ENCODE measurements at regions not wholly inside any gene's neighbourhood (a gene's known extent, or its start where the extent isn't known, plus 50 kb on each side); places are given as distances from the start of the nearest gene placed in this dataset.

- no peaks in the 10 kb centered on the region for H3K36me3 ChIP-seq
- DNase-seq (ENCODE audit: low read depth in 1 of 2, low spot score in 2 of 2), result no peak
- H3K27me3 ChIP-seq (replicated peaks), result 0 out of 2 replicates have a peak, but pooled peaks cover 4% of the 10 kb centered on the region
- no peak overlapping the region for H3K4me3 ChIP-seq
- no peaks in the 10 kb centered on the region for H3K9me3 ChIP-seq (replicated peaks)
- H3K27ac ChIP-seq, result no peak overlapping the region
- no peaks in the 10 kb centered on the region for H3K4me1 ChIP-seq (replicated peaks)
Measured at GRCh38 chr16:9351841-9352434, 260.5 kb downstream of the HAPSTR1 start.

GRCh38 chr16:9357829-9358228, 266.4 kb downstream of the HAPSTR1 start:
- no peaks in the 10 kb centered on the region for H3K36me3 ChIP-seq
- no peaks in the 10 kb centered on the region for H3K9me3 ChIP-seq (replicated peaks)
- H3K27ac ChIP-seq, result no peak overlapping the region
- no peaks in the 10 kb centered on the region for H3K4me1 ChIP-seq (replicated peaks)
- no peak for DNase-seq (ENCODE audit: low read depth in 1 of 2, low spot score in 2 of 2)
- H3K27me3 ChIP-seq (replicated peaks), result 0 out of 2 replicates have a peak, but pooled peaks cover 4% of the 10 kb centered on the region
- no peak overlapping the region for H3K4me3 ChIP-seq

- H3K4me1 ChIP-seq (replicated peaks), result no peaks in the 10 kb centered on the region
Measured at GRCh38 chr16:9360075-9360474, 268.6 kb downstream of the HAPSTR1 start.

GRCh38 chr16:9362050-9362449, 270.6 kb downstream of the HAPSTR1 start:
- Histone ChIP-seq H3K36me3 (no peaks in the 10 kb centered on the region), H3K4me3 (no peak overlapping the region), H3K9me3 (replicated peaks) (no peaks in the 10 kb centered on the region), H3K27me3 (replicated peaks) (no peaks in the 10 kb centered on the region), H3K4me1 (replicated peaks) (no peaks in the 10 kb centered on the region), H3K27ac (no peak overlapping the region)
- DNase-seq (ENCODE audit: low read depth in 1 of 2, low spot score in 2 of 2), result no peak

More at GRCh38 chr16:9360075-9360474, 268.6 kb downstream of the HAPSTR1 start:
- H3K27me3 ChIP-seq (replicated peaks), result 0 out of 2 replicates have a peak, but pooled peaks cover 2% of the 10 kb centered on the region
- H3K27ac ChIP-seq, result no peak overlapping the region
- no peak for DNase-seq (ENCODE audit: low read depth in 1 of 2, low spot score in 2 of 2)
- no peaks in the 10 kb centered on the region for H3K9me3 ChIP-seq (replicated peaks)
- no peaks in the 10 kb centered on the region for H3K36me3 ChIP-seq
- H3K4me3 ChIP-seq, result no peak overlapping the region

GRCh38 chr16:9362604-9363003, 271.2 kb downstream of the HAPSTR1 start:
- no peak overlapping the region for H3K4me3 ChIP-seq
- H3K9me3 ChIP-seq (replicated peaks), result no peaks in the 10 kb centered on the region
- no peaks in the 10 kb centered on the region for H3K4me1 ChIP-seq (replicated peaks)
- H3K27me3 ChIP-seq (replicated peaks), result no peaks in the 10 kb centered on the region
- H3K36me3 ChIP-seq, result no peaks in the 10 kb centered on the region
- no peak for DNase-seq (ENCODE audit: low read depth in 1 of 2, low spot score in 2 of 2)
- no peak overlapping the region for H3K27ac ChIP-seq

GRCh38 chr16:9363520-9363919, 272.1 kb downstream of the HAPSTR1 start:
- no peak for DNase-seq (ENCODE audit: low read depth in 1 of 2, low spot score in 2 of 2)
- H3K27ac ChIP-seq, result no peak overlapping the region
- no peaks in the 10 kb centered on the region for H3K36me3 ChIP-seq
- no peaks in the 10 kb centered on the region for H3K4me1 ChIP-seq (replicated peaks)
- no peaks in the 10 kb centered on the region for H3K27me3 ChIP-seq (replicated peaks)
- no peak overlapping the region for H3K4me3 ChIP-seq
- no peaks in the 10 kb centered on the region for H3K9me3 ChIP-seq (replicated peaks)

- H3K27me3 ChIP-seq (replicated peaks), result no peaks in the 10 kb centered on the region; the same call in 1 of the 2 replicates
- DNase-seq (ENCODE audit: low read depth in 1 of 2, low spot score in 2 of 2), result no peak
- H3K4me1 ChIP-seq (replicated peaks), result no peaks in the 10 kb centered on the region
- H3K27ac ChIP-seq, result no peak overlapping the region
- H3K9me3 ChIP-seq (replicated peaks), result no peaks in the 10 kb centered on the region
- H3K4me3 ChIP-seq, result no peak overlapping the region
- no peaks in the 10 kb centered on the region for H3K36me3 ChIP-seq
Measured at GRCh38 chr16:9364721-9365369, 273.4 kb downstream of the HAPSTR1 start.

GRCh38 chr16:9365370-9365728, 273.9 kb downstream of the HAPSTR1 start:
- DNase-seq (ENCODE audit: low read depth in 1 of 2, low spot score in 2 of 2), result no peak
- Histone ChIP-seq H3K27ac (no peak overlapping the region), H3K36me3 (no peaks in the 10 kb centered on the region), H3K9me3 (replicated peaks) (no peaks in the 10 kb centered on the region), H3K4me3 (no peak overlapping the region), H3K27me3 (replicated peaks) (no peaks in the 10 kb centered on the region; the same call in 1 of the 2 replicates), H3K4me1 (replicated peaks) (no peaks in the 10 kb centered on the region)

- Histone ChIP-seq H3K4me1 (replicated peaks) (no peaks in the 10 kb centered on the region), H3K27me3 (replicated peaks) (no peaks in the 10 kb centered on the region; the same call in 1 of the 2 replicates)
Measured at GRCh38 chr16:9366048-9366969, 274.9 kb downstream of the HAPSTR1 start.

GRCh38 chr16:9370061-9370491, 278.6 kb downstream of the HAPSTR1 start:
- Histone ChIP-seq H3K4me3 (no peak overlapping the region), H3K36me3 (no peaks in the 10 kb centered on the region), H3K27me3 (replicated peaks) (no peaks in the 10 kb centered on the region; the same call in 1 of the 2 replicates), H3K27ac (no peak overlapping the region), H3K9me3 (replicated peaks) (no peaks in the 10 kb centered on the region), H3K4me1 (replicated peaks) (no peaks in the 10 kb centered on the region)
- DNase-seq (ENCODE audit: low read depth in 1 of 2, low spot score in 2 of 2), result no peak

More at GRCh38 chr16:9366048-9366969, 274.9 kb downstream of the HAPSTR1 start:
- Histone ChIP-seq H3K27ac (no peak overlapping the region), H3K36me3 (no peaks in the 10 kb centered on the region), H3K9me3 (replicated peaks) (no peaks in the 10 kb centered on the region), H3K4me3 (no peak overlapping the region)
- DNase-seq (ENCODE audit: low read depth in 1 of 2, low spot score in 2 of 2), result no peak

- H3K27me3 ChIP-seq (replicated peaks), result no peaks in the 10 kb centered on the region; the same call in 1 of the 2 replicates
- H3K27ac ChIP-seq, result no peak overlapping the region
- no peak overlapping the region for H3K4me3 ChIP-seq
- H3K9me3 ChIP-seq (replicated peaks), result no peaks in the 10 kb centered on the region
- H3K4me1 ChIP-seq (replicated peaks), result no peaks in the 10 kb centered on the region
- DNase-seq (ENCODE audit: low read depth in 1 of 2, low spot score in 2 of 2), result no peak
- H3K36me3 ChIP-seq, result no peaks in the 10 kb centered on the region
Measured at GRCh38 chr16:9371713-9372448, 280.4 kb downstream of the HAPSTR1 start.

- Histone ChIP-seq H3K4me1 (replicated peaks) (no peaks in the 10 kb centered on the region), H3K36me3 (no peaks in the 10 kb centered on the region)
- no peak for DNase-seq (ENCODE audit: low read depth in 1 of 2, low spot score in 2 of 2)
Measured at GRCh38 chr16:9372934-9373890, 281.8 kb downstream of the HAPSTR1 start.

More at GRCh38 chr16:9372934-9373890, 281.8 kb downstream of the HAPSTR1 start:
- Histone ChIP-seq H3K27ac (no peak overlapping the region), H3K27me3 (replicated peaks) (no peaks in the 10 kb centered on the region; the same call in 1 of the 2 replicates), H3K4me3 (no peak overlapping the region), H3K9me3 (replicated peaks) (no peaks in the 10 kb centered on the region)
